Mesodermal cell (in vitro differentiated cells): ENCODE measurements at regions not wholly inside any gene's neighbourhood (a gene's known extent, or its start where the extent isn't known, plus 50 kb on each side); places are given as distances from the start of the nearest gene placed in this dataset.

Experiments
- H3K27ac ChIP-seq: 2 replicates; pipeline ENCODE4 v1.7.0; 2013; ENCODE audit warnings: mild to moderate bottlenecking, low read depth, low read length, moderate library complexity; ENCODE audit not compliant: severe bottlenecking
- H3K36me3 ChIP-seq: 2 replicates; pipeline ENCODE4 v1.7.1; 2013; ENCODE audit warnings: mild to moderate bottlenecking, low read length, moderate library complexity; ENCODE audit not compliant: control insufficient read depth, insufficient read depth
- H3K4me1 ChIP-seq: one replicate; pipeline ENCODE4 v1.7.1; 2013; ENCODE audit warnings: mild to moderate bottlenecking, low read length; ENCODE audit not compliant: insufficient read depth, control insufficient read depth, poor library complexity, severe bottlenecking
- H3K4me3 ChIP-seq: 2 replicates; pipeline ENCODE4 v1.7.0; 2013; ENCODE audit warnings: low read length, control low read depth, mild to moderate bottlenecking; ENCODE audit not compliant: insufficient read depth, poor library complexity, severe bottlenecking; ENCODE audit errors: extremely low read depth
- H3K9me3 ChIP-seq: 2 replicates; pipeline ENCODE4 v1.7.1; 2013; ENCODE audit warnings: mild to moderate bottlenecking, low read length, moderate library complexity; ENCODE audit not compliant: control insufficient read depth
- WGBS, 2 experiments: methylation state at CpG; one replicate each; pipeline ENCODE4 v1.1.5; 2013; ENCODE audit warnings: missing lambda C conversion rate in 2 of 2; ENCODE audit not compliant: insufficient coverage in 2 of 2; 5-methylcytosine and 5-hydroxymethylcytosine counted together

- no peak overlapping the region for H3K4me3 ChIP-seq
- H3K4me1 ChIP-seq: no peaks in the 10 kb centered on the region
- no peak overlapping the region for H3K27ac ChIP-seq
- no peaks in the 10 kb centered on the region for H3K36me3 ChIP-seq
- H3K9me3 ChIP-seq: no peaks in the 10 kb centered on the region
These were observed 1038.0 kb upstream of the PIK3C3 start for GRCh38 chr18:40917056-40917455.

GRCh38 chr18:40915724-40916123, 1039.3 kb upstream of the PIK3C3 start:
- Histone ChIP-seq H3K9me3 (no peaks in the 10 kb centered on the region), H3K4me3 (no peak overlapping the region), H3K27ac (no peak overlapping the region), H3K4me1 (no peaks in the 10 kb centered on the region), H3K36me3 (no peaks in the 10 kb centered on the region)
- WGBS, 2 experiments: 89 to 90% methylated on average over 2 to 3 of the region's 4 CpGs

GRCh38 chr18:40911582-40912254, 1043.3 kb upstream of the PIK3C3 start:
- H3K4me1 ChIP-seq: no peaks in the 10 kb centered on the region
- no peak overlapping the region for H3K4me3 ChIP-seq
- H3K27ac ChIP-seq: peak overlapping the region; percentile 33
- 88% methylated on average over 2 of the region's 4 CpGs; no CpG with 5 or more reads in 1 of the 2 experiments for WGBS, 2 experiments
- H3K9me3 ChIP-seq: no peaks in the 10 kb centered on the region
- H3K36me3 ChIP-seq: no peaks in the 10 kb centered on the region

GRCh38 chr18:40911041-40911440, 1044.0 kb upstream of the PIK3C3 start:
- Histone ChIP-seq H3K4me3 (no peak overlapping the region), H3K9me3 (no peaks in the 10 kb centered on the region), H3K36me3 (no peaks in the 10 kb centered on the region), H3K4me1 (no peaks in the 10 kb centered on the region), H3K27ac (no peak overlapping the region)
- WGBS, 2 experiments: 100% methylated on average over 1 of the region's 3 CpGs

- 75% methylated on average over 1 of the region's 2 CpGs; no CpG with 5 or more reads in 1 of the 2 experiments for WGBS, 2 experiments
- H3K4me1 ChIP-seq: no peaks in the 10 kb centered on the region
These were observed 1047.2 kb upstream of the PIK3C3 start for GRCh38 chr18:40907842-40908241.

GRCh38 chr18:40904295-40904694, 1050.7 kb upstream of the PIK3C3 start:
- WGBS, 2 experiments: 0% methylated on average over 1 of the region's 1 CpG; no CpG with 5 or more reads in 1 of the 2 experiments
- Histone ChIP-seq H3K4me1 (no peaks in the 10 kb centered on the region), H3K9me3 (no peaks in the 10 kb centered on the region), H3K36me3 (no peaks in the 10 kb centered on the region), H3K27ac (no peak overlapping the region), H3K4me3 (no peak overlapping the region)

More at GRCh38 chr18:40907842-40908241, 1047.2 kb upstream of the PIK3C3 start:
- Histone ChIP-seq H3K4me3 (no peak overlapping the region), H3K27ac (no peak overlapping the region), H3K9me3 (no peaks in the 10 kb centered on the region), H3K36me3 (no peaks in the 10 kb centered on the region)

- H3K4me3 ChIP-seq: no peak overlapping the region
- 76 to 90% methylated on average over 2 of the region's 2 CpGs for WGBS, 2 experiments
- H3K27ac ChIP-seq: no peak overlapping the region
- H3K36me3 ChIP-seq: no peaks in the 10 kb centered on the region
- H3K4me1 ChIP-seq: no peaks in the 10 kb centered on the region
- H3K9me3 ChIP-seq: no peaks in the 10 kb centered on the region
These were observed 1052.6 kb upstream of the PIK3C3 start for GRCh38 chr18:40902436-40902835.

- H3K27ac ChIP-seq: no peak overlapping the region
- H3K4me1 ChIP-seq: no peaks in the 10 kb centered on the region
- no peaks in the 10 kb centered on the region for H3K36me3 ChIP-seq
- WGBS, 2 experiments: 86 to 92% methylated on average over 2 to 3 of the region's 3 CpGs
- no peak overlapping the region for H3K4me3 ChIP-seq
- H3K9me3 ChIP-seq: peaks cover 4% of the 10 kb centered on the region
These were observed 1057.2 kb upstream of the PIK3C3 start for GRCh38 chr18:40897884-40898283.

- Histone ChIP-seq H3K4me1 (no peaks in the 10 kb centered on the region), H3K27ac (no peak overlapping the region), H3K4me3 (no peak overlapping the region), H3K36me3 (no peaks in the 10 kb centered on the region), H3K9me3 (no peaks in the 10 kb centered on the region)
- WGBS, 2 experiments: 91% methylated on average over 1 of the region's 4 CpGs; no CpG with 5 or more reads in 1 of the 2 experiments
These were observed 1071.8 kb upstream of the PIK3C3 start for GRCh38 chr18:40883271-40883670.

- 94 to 99% methylated on average over 7 to 8 of the region's 11 CpGs for WGBS, 2 experiments
- no peak overlapping the region for H3K4me3 ChIP-seq
These were observed 1072.6 kb upstream of the PIK3C3 start for GRCh38 chr18:40882468-40882867.

GRCh38 chr18:40878371-40878770, 1076.7 kb upstream of the PIK3C3 start:
- H3K27ac ChIP-seq: no peak overlapping the region
- no peaks in the 10 kb centered on the region for H3K9me3 ChIP-seq
- no peak overlapping the region for H3K4me3 ChIP-seq
- no peaks in the 10 kb centered on the region for H3K4me1 ChIP-seq
- 43 to 88% methylated on average over 1 of the region's 1 CpG for WGBS, 2 experiments
- H3K36me3 ChIP-seq: no peaks in the 10 kb centered on the region

More at GRCh38 chr18:40882468-40882867, 1072.6 kb upstream of the PIK3C3 start:
- H3K9me3 ChIP-seq: no peaks in the 10 kb centered on the region
- no peak overlapping the region for H3K27ac ChIP-seq
- no peaks in the 10 kb centered on the region for H3K4me1 ChIP-seq
- H3K36me3 ChIP-seq: no peaks in the 10 kb centered on the region
